GM19324 (cell line): ENCODE measurements at regions not wholly inside any gene's neighbourhood (a gene's known extent, or its start where the extent isn't known, plus 50 kb on each side); places are given as distances from the start of the nearest gene placed in this dataset.

Experiments used
- ATAC-seq: cut with Tn5 transposase; IDR thresholded peaks from one replicate; pipeline ENCODE4 v1.9.1; 2021; ENCODE audit warnings: mild to moderate bottlenecking, moderate library complexity; ENCODE audit not compliant: unreplicated experiment, low FRiP score

DNA sequence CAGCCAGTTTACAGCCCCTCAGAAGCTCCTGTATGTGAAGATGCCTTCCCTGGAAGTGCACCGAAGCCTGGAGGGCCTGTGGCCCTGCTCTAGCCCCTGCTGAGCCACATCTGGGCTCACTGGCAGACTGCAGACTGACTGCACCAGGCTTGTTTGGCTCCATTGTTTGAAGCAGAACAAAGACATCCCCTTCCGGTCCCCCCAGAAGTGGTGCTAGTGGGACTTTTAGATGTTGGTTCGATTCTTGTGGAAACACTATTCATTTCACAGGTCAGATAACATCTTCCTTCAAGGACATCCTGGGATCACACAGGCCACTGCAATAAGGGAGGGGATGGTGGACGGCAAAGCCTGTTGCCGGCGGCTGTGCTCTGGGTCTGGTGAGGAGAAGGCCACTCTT lies 57.8 kb upstream of the CBLN2 start:
- ATAC-seq = no peak

DNA sequence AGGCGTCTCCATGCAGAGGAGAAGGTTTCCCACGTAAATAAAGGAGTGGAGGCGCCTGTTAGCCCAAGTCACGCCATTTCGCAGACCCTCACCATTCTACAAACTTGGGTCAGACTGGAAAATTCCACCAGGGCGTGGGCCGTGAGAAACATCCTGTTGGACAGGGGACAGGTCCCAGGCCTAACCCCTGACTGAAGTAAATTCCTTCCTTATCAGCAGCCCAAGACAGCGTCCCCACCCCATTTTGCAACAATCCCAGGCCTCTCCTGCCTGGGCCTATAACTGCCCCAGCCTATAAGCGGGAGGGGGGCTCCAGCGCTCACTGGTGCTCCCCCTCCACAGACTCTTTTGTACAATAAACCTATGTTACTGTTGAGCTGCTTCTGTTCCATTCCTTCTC lies 57.3 kb upstream of the CBLN2 start:
- no peak for ATAC-seq
